ENCODE measurements at regions not wholly inside any gene's neighbourhood (a gene's known extent, or its start where the extent isn't known, plus 50 kb on each side); places are given as distances from the start of the nearest gene placed in this dataset.

- TF ChIP-seq CTCF (conservative IDR thresholded peaks at IDR 0.05) (no peak), EZH2 (IDR thresholded peaks at IDR 0.05; ENCODE audit: low read depth) (no peak)
Observed at GRCh38 chr10:33087152-33087551, 129.1 kb upstream of the ITGB1 start.

Data from PC-9 (cell line).